HuH-7.5 (cell line): ENCODE measurements at regions not wholly inside any gene's neighbourhood (a gene's known extent, or its start where the extent isn't known, plus 50 kb on each side); places are given as distances from the start of the nearest gene placed in this dataset.
A peak's percentile ranks its signal among the peaks of the same experiment; 100 is the strongest.
"Not testable (repeated sequence)": the region's sequence is repeated elsewhere in the genome, so short reads cannot be mapped to it uniquely, and the experiment has no call there.

Source experiments
- DNase-seq: peaks from one replicate; pipeline ENCODE4 v3.0.0; 2011; ENCODE audit warnings: low spot score

GRCh38 chr13:111590796-111591195 is 270.4 kb downstream of the TEX29 start:
- DNase-seq: no peak

- not testable (repeated sequence) for DNase-seq
These were observed 273.0 kb downstream of the TEX29 start for GRCh38 chr13:111593490-111593889.

- no peak for DNase-seq
These were observed 274.2 kb downstream of the TEX29 start for GRCh38 chr13:111594606-111595005.

DNA sequence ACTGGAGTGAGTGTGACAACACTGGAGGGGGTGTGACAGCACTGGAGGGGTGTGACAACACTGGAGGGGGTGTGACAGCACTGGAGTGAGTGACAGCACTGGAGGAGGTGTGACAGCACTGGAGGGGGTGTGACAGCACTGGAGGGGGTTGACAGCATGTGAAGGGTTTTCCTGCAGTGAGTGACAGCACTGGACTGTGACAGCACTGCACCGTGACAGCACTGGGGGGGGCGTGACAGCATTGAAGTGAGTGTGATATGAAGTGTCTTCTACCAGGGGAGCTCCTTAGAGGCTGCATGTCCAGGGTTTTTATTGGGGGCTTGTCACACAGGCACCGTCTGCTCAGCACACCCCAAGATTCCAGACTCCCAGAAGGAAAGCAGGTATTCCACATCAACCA is 274.8 kb downstream of the TEX29 start:
- DNase-seq: no peak

DNA sequence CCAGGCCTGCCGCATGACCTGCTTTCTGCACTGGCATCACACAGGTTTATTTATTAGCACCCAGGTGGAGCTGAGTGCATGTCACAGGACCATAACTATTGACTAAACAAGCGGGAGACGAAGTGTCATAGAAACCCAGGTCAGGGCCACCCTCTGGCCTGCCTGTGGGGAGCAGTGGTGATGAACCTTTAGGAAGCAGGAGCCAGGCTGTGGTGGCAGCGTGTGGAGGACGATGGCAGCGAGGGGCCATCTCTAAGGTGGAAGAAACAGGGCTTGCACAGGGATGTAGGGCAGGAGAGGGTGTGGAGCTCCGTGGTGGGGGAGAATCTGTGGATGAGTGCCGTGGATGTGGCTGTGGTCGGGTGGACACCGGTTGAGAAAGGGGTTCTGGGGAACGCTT is 275.3 kb downstream of the TEX29 start:
- DNase-seq: no peak

DNA sequence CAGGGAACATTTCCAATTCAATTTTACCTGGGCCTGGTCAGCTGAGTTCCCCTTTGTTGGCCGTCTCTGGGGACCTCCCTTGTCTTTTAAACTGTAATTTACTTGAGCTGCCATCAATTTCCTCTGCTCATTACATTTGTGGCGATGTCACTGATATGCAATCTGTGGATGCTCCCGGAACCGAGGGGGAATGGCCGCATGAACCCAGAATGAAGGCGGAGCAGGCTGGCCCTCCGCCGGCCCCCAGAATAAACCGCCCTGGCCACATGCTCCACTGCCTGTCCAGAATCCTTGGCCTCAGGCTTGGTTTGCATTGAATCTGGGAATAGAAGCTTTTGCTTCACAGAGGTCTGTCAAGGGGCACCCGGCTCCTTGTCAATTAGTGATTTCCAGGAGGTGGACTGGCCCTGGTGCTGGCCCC is 276.8 kb downstream of the TEX29 start:
- DNase-seq: no peak

GRCh38 chr13:111597618-111598017 is 277.2 kb downstream of the TEX29 start:
- no peak for DNase-seq

DNA sequence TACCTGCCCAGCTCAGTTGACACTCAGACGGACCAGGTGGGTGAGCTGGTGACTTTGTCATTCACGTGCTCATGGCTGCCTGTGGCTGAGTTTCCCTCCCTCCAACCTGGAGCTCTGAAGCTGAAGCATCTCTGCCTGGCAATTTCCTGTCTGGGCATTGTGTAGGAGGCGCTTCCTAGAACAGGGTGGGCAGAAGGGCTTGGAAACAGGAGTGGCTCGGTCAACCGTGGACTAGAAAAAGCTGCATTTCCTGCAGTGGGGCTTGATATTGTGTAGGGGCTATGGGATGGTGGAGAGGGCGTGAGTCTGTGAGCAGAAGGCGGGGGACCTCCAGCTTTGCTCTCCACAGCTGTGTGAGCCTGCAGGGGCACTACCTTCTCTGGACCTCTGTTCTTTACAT is 278.3 kb downstream of the TEX29 start:
- no peak for DNase-seq

GRCh38 chr13:111599791-111600190 is 279.3 kb downstream of the TEX29 start:
- no peak for DNase-seq

DNA sequence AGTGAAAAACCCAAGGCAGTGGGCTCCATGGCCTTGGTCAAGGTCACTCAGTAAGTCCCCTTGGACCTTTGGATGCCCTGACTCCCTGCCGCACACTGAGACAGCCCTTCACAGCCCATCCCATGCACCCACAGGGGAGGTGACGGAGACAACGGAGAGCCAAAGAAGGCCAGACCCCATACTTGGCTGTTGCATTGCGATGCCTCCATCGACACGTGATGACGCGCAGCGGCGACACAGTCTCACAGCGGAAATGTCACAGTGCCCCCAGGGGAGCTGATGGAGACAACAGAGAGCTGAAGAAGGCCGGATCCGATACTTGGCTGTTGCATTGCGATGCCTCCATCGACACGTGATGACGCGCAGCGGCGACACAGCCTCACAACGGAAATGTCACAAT is 282.4 kb downstream of the TEX29 start:
- no peak for DNase-seq

- DNase-seq: no peak
These were observed 283.7 kb downstream of the TEX29 start for GRCh38 chr13:111604097-111604496.

DNA sequence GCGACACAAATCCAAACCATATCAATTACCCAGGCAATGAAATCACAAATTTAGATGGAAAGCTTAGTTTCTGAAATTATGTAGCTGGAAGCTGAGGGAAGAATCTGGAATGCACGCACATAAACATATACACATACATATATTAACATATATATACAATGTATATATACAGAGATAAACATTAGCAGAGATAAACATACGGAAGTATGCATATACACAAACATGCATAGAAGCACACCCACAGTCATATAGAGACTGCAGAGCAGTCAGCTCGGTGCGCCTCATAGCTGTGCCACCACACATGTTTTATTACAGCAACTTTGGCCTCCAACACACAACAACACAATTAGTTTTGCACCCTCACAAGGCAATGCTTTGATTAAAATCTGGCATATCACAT is 288.1 kb downstream of the TEX29 start:
- no peak for DNase-seq

GRCh38 chr13:111609631-111610030 is 289.2 kb downstream of the TEX29 start:
- DNase-seq: no peak

GRCh38 chr13:111610081-111610480 is 289.6 kb downstream of the TEX29 start:
- DNase-seq: no peak

DNA sequence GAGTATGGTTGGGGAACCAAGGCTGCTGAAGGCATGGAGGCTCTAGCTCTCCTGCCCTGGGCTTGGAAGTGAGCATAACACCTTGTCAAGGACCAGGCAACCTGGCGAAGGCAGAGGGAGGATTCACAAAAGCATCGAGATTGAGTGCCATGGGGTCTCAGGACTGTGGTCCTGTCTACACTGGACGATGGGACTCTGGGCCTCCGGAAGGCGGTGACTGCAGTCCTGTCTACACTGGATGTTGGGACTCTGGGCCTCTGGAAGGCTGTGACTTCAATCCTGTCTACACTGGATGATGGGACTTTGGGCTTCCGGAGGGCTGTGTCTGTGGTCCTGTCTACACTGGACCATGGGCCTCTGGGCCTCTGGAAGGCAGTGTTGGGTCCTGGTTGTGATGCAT is 290.4 kb downstream of the TEX29 start:
- DNase-seq: no peak

- DNase-seq: no peak
These were observed 291.2 kb downstream of the TEX29 start for GRCh38 chr13:111611651-111612050.

GRCh38 chr13:111612886-111613285 is 292.4 kb downstream of the TEX29 start:
- no peak for DNase-seq

GRCh38 chr13:111614009-111614408 is 293.6 kb downstream of the TEX29 start:
- DNase-seq: no peak

- peak; percentile 13 for DNase-seq
These were observed 294.2 kb downstream of the TEX29 start for GRCh38 chr13:111614613-111615012.

- DNase-seq: no peak
These were observed 295.8 kb downstream of the TEX29 start for GRCh38 chr13:111616203-111616602.

- no peak for DNase-seq
These were observed 299.7 kb downstream of the TEX29 start for GRCh38 chr13:111620166-111620565.

DNA sequence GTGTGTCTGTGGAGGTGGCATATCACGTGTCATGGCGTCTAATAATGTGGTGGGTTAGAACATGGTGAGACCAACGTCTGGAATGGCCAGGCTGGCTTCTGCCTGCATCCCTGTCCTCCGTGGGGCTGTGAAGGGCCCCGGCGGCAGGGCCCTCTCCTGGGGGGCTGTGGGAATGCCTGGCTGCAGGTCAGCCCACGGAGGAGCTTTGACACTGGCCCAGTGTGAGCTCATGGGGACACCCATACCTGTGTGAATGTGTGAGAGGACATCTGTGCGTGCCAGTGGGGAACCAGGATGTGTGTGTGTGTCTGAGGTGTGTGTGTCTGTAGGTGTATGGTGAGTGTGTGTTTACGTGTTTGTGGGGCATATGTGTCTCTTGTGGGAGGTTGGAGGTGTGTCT is 300.1 kb downstream of the TEX29 start:
- no peak for DNase-seq

GRCh38 chr13:111621164-111621563 is 300.7 kb downstream of the TEX29 start:
- DNase-seq: no peak

- DNase-seq: no peak
These were observed 301.6 kb downstream of the TEX29 start for GRCh38 chr13:111622051-111622531.

DNA sequence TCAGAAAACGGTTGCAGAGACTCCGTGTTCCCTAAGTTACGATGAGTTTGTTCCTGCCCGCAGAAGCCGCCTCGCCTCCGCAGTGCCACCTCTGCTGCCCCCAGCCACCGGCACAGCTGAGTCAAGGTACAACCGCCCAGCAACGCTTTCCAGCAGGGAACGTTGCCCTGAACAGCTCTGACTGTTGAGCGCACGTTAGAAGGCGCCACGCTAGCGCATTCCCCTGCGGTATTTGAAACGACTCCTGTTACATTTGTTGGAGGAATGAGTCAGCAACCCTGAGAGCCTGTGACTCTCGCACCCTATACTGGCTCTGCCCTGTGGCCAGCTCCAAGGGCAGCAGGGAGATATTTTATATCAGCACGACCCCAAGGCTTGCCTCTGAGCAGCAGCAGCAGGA is 302.8 kb downstream of the TEX29 start:
- no peak for DNase-seq
